ENCODE measurements at regions not wholly inside any gene's neighbourhood (a gene's known extent, or its start where the extent isn't known, plus 50 kb on each side); places are given as distances from the start of the nearest gene placed in this dataset.

- TF ChIP-seq GABPB1 (CRISPR knock-in tag; IDR thresholded peaks at IDR 0.05), result no peak
- TF ChIP-seq JUN (CRISPR knock-in tag; IDR thresholded peaks at IDR 0.05), result no peak
- no peak for TF ChIP-seq ARID4B (CRISPR knock-in tag; IDR thresholded peaks at IDR 0.05; ENCODE audit: borderline replicate concordance)
- TF ChIP-seq ZNF263 (CRISPR knock-in tag; IDR thresholded peaks at IDR 0.05; ENCODE audit: low read depth), result no peak
- no peak for TF ChIP-seq FOXP1 (CRISPR knock-in tag; IDR thresholded peaks at IDR 0.05; ENCODE audit: borderline replicate concordance)
- TF ChIP-seq ESRRA (CRISPR knock-in tag; IDR thresholded peaks at IDR 0.05; ENCODE audit: borderline replicate concordance), result no peak
- no peak for TF ChIP-seq ZBTB21 (CRISPR knock-in tag; IDR thresholded peaks at IDR 0.05; ENCODE audit: borderline replicate concordance)
- no peak for TF ChIP-seq ATF1 (CRISPR knock-in tag; IDR thresholded peaks at IDR 0.05)
- TF ChIP-seq FOXK1 (CRISPR knock-in tag; IDR thresholded peaks at IDR 0.05), result no peak
- no peaks in the 10 kb centered on the region for H3K36me3 Mint-ChIP-seq
- no peak overlapping the region for H3K27ac Mint-ChIP-seq
- no peaks in the 10 kb centered on the region for H3K27me3 Mint-ChIP-seq (ENCODE audit: low read depth)
- ATAC-seq, result no peak
- DNase-seq (ENCODE audit: low spot score), result no peak
- ChIA-PET CTCF (no interaction called here), POLR2A (no interaction called here)
- no peak overlapping the region for H3K4me3 Mint-ChIP-seq
- no peaks in the 10 kb centered on the region for H3K9me3 Mint-ChIP-seq
- peaks cover 6% of the 10 kb centered on the region for H3K4me1 Mint-ChIP-seq
Observed at GRCh38 chr2:155830817-155831579, 501.5 kb downstream of the NR4A2 start.

DNA sequence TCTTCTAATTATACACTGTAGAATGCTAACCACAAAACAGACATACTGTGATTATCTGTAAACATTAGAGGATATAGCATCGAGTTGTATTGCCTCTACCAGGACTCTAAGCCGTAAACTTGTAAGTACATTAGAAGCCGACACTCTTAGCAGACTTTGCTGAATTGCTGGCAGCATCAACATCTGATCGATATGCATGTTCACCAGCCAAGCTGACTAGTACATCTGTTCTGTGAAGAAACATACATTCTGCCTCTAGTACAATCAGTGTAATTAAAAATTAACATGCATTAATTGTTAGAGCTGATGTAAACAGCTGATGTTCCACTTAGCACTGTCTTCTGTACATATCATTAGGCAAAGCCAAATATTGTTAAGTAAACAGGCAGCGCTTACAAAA lies 502.2 kb downstream of the NR4A2 start:
- no peak overlapping the region for H3K27ac Mint-ChIP-seq
- ChIA-PET CTCF (no interaction called here), POLR2A (no interaction called here)
- DNase-seq (ENCODE audit: low spot score) (no peak), ATAC-seq (no peak)
- H3K4me3 Mint-ChIP-seq, result no peak overlapping the region
- no peaks in the 10 kb centered on the region for H3K36me3 Mint-ChIP-seq
- peaks cover 6% of the 10 kb centered on the region for H3K4me1 Mint-ChIP-seq
- TF ChIP-seq, protein P1, sequence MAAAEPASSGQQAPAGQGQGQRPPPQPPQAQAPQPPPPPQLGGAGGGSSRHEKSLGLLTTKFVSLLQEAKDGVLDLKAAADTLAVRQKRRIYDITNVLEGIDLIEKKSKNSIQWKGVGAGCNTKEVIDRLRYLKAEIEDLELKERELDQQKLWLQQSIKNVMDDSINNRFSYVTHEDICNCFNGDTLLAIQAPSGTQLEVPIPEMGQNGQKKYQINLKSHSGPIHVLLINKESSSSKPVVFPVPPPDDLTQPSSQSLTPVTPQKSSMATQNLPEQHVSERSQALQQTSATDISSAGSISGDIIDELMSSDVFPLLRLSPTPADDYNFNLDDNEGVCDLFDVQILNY (CRISPR knock-in tag; IDR thresholded peaks at IDR 0.05), result no peak
- H3K27me3 Mint-ChIP-seq (ENCODE audit: low read depth), result no peaks in the 10 kb centered on the region
- H3K9me3 Mint-ChIP-seq, result no peaks in the 10 kb centered on the region

DNA sequence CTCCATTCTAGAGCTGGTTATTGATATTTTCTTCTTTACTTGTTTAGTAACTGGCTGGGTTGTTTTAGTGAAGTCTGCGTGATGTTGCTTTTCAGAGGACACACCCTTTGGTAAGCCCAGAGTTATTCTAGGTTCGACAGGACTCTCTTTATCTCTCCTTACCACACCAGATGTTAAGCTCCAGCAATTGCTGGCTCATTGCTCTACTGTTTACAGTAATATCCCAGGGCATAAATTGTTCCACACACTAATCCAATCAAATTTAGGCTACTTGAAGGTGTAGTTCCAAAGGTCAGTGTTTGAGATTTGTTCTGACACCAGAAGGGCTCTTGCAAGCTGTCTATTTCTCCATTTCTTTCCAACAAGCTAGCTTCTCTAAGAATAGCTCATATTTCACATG lies 506.6 kb downstream of the NR4A2 start:
- ChIA-PET POLR2A (no interaction called here), CTCF (interaction anchor here (1.4 kb wide), 1 partner anchor 10 kb away, joined by 8 read pairs; no protein-coding TSS in a partner anchor)
- Mint-ChIP-seq H3K27me3 (ENCODE audit: low read depth) (no peaks in the 10 kb centered on the region), H3K9me3 (peaks cover 2% of the 10 kb centered on the region; the same call in 1 of the 2 replicates), H3K27ac (no peak overlapping the region), H3K4me1 (0 out of 2 replicates have a peak, but pooled peaks cover 2% of the 10 kb centered on the region), H3K4me3 (no peak overlapping the region), H3K36me3 (no peaks in the 10 kb centered on the region)
- no peak for DNase-seq (ENCODE audit: low spot score)
- ATAC-seq, result no peak
- TF ChIP-seq, protein P2, sequence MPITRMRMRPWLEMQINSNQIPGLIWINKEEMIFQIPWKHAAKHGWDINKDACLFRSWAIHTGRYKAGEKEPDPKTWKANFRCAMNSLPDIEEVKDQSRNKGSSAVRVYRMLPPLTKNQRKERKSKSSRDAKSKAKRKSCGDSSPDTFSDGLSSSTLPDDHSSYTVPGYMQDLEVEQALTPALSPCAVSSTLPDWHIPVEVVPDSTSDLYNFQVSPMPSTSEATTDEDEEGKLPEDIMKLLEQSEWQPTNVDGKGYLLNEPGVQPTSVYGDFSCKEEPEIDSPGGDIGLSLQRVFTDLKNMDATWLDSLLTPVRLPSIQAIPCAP (CRISPR knock-in tag; IDR thresholded peaks at IDR 0.05), result no peak
- TF ChIP-seq, protein P3, sequence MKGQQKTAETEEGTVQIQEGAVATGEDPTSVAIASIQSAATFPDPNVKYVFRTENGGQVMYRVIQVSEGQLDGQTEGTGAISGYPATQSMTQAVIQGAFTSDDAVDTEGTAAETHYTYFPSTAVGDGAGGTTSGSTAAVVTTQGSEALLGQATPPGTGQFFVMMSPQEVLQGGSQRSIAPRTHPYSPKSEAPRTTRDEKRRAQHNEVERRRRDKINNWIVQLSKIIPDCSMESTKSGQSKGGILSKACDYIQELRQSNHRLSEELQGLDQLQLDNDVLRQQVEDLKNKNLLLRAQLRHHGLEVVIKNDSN (CRISPR knock-in tag; IDR thresholded peaks at IDR 0.05), result no peak
- TF ChIP-seq, protein P4, sequence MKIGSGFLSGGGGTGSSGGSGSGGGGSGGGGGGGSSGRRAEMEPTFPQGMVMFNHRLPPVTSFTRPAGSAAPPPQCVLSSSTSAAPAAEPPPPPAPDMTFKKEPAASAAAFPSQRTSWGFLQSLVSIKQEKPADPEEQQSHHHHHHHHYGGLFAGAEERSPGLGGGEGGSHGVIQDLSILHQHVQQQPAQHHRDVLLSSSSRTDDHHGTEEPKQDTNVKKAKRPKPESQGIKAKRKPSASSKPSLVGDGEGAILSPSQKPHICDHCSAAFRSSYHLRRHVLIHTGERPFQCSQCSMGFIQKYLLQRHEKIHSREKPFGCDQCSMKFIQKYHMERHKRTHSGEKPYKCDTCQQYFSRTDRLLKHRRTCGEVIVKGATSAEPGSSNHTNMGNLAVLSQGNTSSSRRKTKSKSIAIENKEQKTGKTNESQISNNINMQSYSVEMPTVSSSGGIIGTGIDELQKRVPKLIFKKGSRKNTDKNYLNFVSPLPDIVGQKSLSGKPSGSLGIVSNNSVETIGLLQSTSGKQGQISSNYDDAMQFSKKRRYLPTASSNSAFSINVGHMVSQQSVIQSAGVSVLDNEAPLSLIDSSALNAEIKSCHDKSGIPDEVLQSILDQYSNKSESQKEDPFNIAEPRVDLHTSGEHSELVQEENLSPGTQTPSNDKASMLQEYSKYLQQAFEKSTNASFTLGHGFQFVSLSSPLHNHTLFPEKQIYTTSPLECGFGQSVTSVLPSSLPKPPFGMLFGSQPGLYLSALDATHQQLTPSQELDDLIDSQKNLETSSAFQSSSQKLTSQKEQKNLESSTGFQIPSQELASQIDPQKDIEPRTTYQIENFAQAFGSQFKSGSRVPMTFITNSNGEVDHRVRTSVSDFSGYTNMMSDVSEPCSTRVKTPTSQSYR (CRISPR knock-in tag; IDR thresholded peaks at IDR 0.05), result no peak
- TF ChIP-seq STAT6 (CRISPR knock-in tag; conservative IDR thresholded peaks at IDR 0.05; ENCODE audit: low read depth) (no peak), NR3C1 (CRISPR knock-in tag; conservative IDR thresholded peaks at IDR 0.05; ENCODE audit: low read depth) (no peak)
- TF ChIP-seq, protein P5, sequence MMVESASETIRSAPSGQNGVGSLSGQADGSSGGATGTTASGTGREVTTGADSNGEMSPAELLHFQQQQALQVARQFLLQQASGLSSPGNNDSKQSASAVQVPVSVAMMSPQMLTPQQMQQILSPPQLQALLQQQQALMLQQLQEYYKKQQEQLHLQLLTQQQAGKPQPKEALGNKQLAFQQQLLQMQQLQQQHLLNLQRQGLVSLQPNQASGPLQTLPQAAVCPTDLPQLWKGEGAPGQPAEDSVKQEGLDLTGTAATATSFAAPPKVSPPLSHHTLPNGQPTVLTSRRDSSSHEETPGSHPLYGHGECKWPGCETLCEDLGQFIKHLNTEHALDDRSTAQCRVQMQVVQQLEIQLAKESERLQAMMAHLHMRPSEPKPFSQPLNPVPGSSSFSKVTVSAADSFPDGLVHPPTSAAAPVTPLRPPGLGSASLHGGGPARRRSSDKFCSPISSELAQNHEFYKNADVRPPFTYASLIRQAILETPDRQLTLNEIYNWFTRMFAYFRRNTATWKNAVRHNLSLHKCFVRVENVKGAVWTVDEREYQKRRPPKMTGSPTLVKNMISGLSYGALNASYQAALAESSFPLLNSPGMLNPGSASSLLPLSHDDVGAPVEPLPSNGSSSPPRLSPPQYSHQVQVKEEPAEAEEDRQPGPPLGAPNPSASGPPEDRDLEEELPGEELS (CRISPR knock-in tag; IDR thresholded peaks at IDR 0.05), result no peak
